ENCODE measurements at regions not wholly inside any gene's neighbourhood (a gene's known extent, or its start where the extent isn't known, plus 50 kb on each side); places are given as distances from the start of the nearest gene placed in this dataset.
"Not testable (repeated sequence)": the region's sequence is repeated elsewhere in the genome, so short reads cannot be mapped to it uniquely, and the experiment has no call there.

DNA sequence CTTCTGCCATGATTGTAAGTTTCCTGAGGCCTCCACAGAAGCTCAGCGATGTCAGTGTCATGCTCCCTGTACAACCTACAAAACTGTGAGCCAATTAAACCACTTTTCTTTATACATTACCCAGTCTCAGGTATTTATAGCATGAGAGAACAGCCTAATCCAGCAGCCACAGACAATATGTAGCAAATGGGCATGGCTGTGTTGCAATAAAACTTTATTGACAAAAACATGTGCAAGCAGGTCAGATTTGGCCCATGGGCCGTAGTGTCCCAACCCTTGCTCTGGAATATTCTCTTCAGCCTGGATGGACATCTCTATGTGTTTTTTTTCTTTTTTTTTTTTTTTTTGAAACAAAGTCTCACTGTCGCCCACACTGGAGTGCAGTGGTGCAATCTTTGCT, 60.9 kb upstream of the EEF2KMT start:
- no peak for DNase-seq

DNA sequence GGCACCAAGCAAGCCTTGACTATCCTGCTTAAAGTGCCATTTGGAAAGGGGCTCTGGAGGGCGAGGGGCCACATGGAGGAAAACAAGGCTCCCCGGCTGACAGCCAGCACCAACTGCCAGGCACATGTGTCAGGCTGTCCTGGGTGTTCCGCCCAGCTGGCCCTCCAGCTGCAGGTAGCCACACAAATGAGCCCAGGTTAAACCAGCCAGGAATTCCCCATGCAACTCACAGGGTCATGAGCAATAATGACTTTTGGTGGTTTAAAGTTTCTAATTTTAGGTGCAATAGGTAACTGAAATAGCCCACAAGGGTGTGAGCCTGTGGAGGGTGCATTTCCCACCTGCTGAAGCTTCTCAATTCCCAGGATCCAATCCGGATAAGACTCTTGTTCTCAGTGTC, 58.9 kb upstream of the EEF2KMT start:
- not testable (repeated sequence) for DNase-seq

DNA sequence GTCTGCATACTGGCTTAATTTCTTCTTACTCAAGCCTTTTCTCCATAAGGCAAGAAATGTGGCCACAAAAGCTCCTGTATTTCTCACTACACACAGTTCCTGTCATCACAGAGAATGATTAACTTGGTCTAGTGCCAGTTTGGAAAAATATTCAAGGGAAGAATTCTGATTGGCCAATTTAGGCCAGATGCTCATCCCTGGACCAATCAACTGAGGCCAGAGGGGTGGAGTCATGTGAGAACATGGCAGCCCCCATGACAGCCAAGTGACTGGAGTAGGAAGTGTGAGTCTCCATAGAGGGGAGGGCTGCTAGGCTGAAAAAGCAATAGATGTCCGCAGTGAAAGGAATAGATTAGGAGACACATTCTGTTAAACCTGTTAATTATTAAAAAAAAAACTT, 56.4 kb upstream of the EEF2KMT start:
- DNase-seq = not testable (repeated sequence)

DNA sequence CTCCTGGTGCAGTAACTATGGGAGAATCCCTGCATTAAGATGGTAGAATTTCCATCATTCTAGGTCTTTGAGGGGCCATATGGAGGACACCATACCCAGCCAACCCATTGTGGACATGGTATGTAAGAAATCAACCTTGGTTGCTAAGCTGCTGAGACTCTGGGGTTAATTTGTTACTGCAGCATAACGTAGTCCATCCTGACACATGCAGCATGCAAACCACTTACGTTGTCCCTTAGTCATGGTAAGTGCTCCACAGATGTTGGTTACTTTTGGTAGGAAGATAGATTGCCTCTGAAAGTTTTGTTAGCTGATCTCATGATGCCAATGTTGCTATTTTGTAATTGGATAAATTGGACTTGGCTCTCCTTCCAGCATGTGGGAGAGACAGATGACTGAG, 53.8 kb upstream of the EEF2KMT start:
- DNase-seq = not testable (repeated sequence)
